GM23248 (cell line): ENCODE measurements at regions not wholly inside any gene's neighbourhood (a gene's known extent, or its start where the extent isn't known, plus 50 kb on each side); places are given as distances from the start of the nearest gene placed in this dataset.

ENCODE experiments used
- DNase-seq: peaks from one replicate; pipeline ENCODE4 v3.0.0-alpha.2; 2015
- H2AFZ ChIP-seq: fragments of 200-600 bp; sonication (generic); 2 replicates; pipeline ENCODE4 v1.6.1; 2016; ENCODE audit warnings: antibody characterized with exemption
- H3F3A ChIP-seq: fragments of 200-600 bp; sonication (generic); 2 replicates; pipeline ENCODE4 v1.6.1; 2016; ENCODE audit warnings: mild to moderate bottlenecking, antibody characterized with exemption, mixed run types; ENCODE audit not compliant: insufficient read depth
- H3K27ac ChIP-seq: fragments of 200-600 bp; sonication (generic); 2 replicates; pipeline ENCODE4 v1.5.1; 2016; ENCODE audit warnings: mild to moderate bottlenecking
- H3K27me3 ChIP-seq: fragments of 200-600 bp; sonication (generic); replicated peaks from 2 replicates; pipeline ENCODE4 v1.6.1; 2016; ENCODE audit warnings: mild to moderate bottlenecking; ENCODE audit not compliant: insufficient read depth
- H3K36me3 ChIP-seq: fragments of 200-600 bp; sonication (generic); 2 replicates; pipeline ENCODE4 v1.6.1; 2016; ENCODE audit warnings: low read depth, mild to moderate bottlenecking
- H3K4me1 ChIP-seq: fragments of 200-600 bp; sonication (generic); 2 replicates; pipeline ENCODE4 v1.6.1; 2016; ENCODE audit warnings: mild to moderate bottlenecking; ENCODE audit not compliant: insufficient read depth
- H3K4me2 ChIP-seq: fragments of 200-600 bp; sonication (generic); one replicate; pipeline ENCODE4 v1.6.1; 2016; ENCODE audit warnings: mild to moderate bottlenecking; ENCODE audit not compliant: unreplicated experiment
- H3K4me3 ChIP-seq: fragments of 200-600 bp; sonication (generic); 2 replicates; pipeline ENCODE4 v1.5.1; 2016; ENCODE audit warnings: mild to moderate bottlenecking
- H3K79me2 ChIP-seq: fragments of 200-600 bp; sonication (generic); 2 replicates; pipeline ENCODE4 v1.6.1; 2016; ENCODE audit warnings: mild to moderate bottlenecking; ENCODE audit not compliant: insufficient read depth
- H3K9ac ChIP-seq: fragments of 200-600 bp; sonication (generic); 2 replicates; pipeline ENCODE4 v1.6.1; 2016; ENCODE audit warnings: mild to moderate bottlenecking
- H3K9me2 ChIP-seq: fragments of 200-600 bp; sonication (generic); 2 replicates; pipeline ENCODE4 v1.6.1; 2016; ENCODE audit warnings: mixed run types, mild to moderate bottlenecking, moderate library complexity; ENCODE audit not compliant: insufficient read depth
- H3K9me3 ChIP-seq: fragments of 200-600 bp; sonication (generic); one replicate; pipeline ENCODE4 v1.6.1; 2017; ENCODE audit warnings: low read depth
- H4K20me1 ChIP-seq: fragments of 200-600 bp; sonication (generic); 2 replicates; pipeline ENCODE4 v1.6.0; 2016; ENCODE audit not compliant: insufficient read depth
- EZH2 ChIP-seq: fragments of 200-600 bp; sonication (generic); IDR thresholded peaks from 2 replicates; pipeline ENCODE4 v1.6.1; 2018; ENCODE audit warnings: antibody characterized with exemption, mild to moderate bottlenecking; ENCODE audit not compliant: insufficient read depth, poor library complexity, severe bottlenecking
- EZH2phosphoT487 ChIP-seq: fragments of 200-600 bp; sonication (generic); IDR thresholded peaks from 2 replicates; pipeline ENCODE4 v1.6.1; 2018; ENCODE audit warnings: antibody characterized with exemption, moderate library complexity, mild to moderate bottlenecking, low read depth; ENCODE audit not compliant: insufficient read depth
- WGBS, 2 experiments: methylation state at CpG; one replicate each; pipeline ENCODE4 v1.1.6; 2015 to 2017; ENCODE audit warnings: low lambda C conversion rate in 2 of 2, low coverage in 1 of 2; ENCODE audit errors: missing lambda C conversion rate in 2 of 2; 5-methylcytosine and 5-hydroxymethylcytosine counted together
- in situ Hi-C: fragments of 300-500 bp; cut with MboI; formaldehyde crosslinking; loops from 2 replicates; pipeline ENCODE4 v1.15.0; 2020

GRCh38 chrX:5774446-5774845 lies 454.2 kb downstream of the NLGN4X start:
- no peak overlapping the region for H3K27ac ChIP-seq
- H3K36me3 ChIP-seq, result no peaks in the 10 kb centered on the region
- H3K9ac ChIP-seq, result no peak overlapping the region
- H3K4me1 ChIP-seq, result no peaks in the 10 kb centered on the region
- no peak overlapping the region for H2AFZ ChIP-seq
- H4K20me1 ChIP-seq, result no peaks in the 10 kb centered on the region
- H3K9me2 ChIP-seq, result no peaks in the 10 kb centered on the region
- no peak for DNase-seq
- no peak overlapping the region for H3K4me3 ChIP-seq
- H3F3A ChIP-seq, result no peaks in the 10 kb centered on the region
- H3K27me3 ChIP-seq, result no peaks in the 10 kb centered on the region
- H3K9me3 ChIP-seq, result no peaks in the 10 kb centered on the region
- TF ChIP-seq EZH2 (no peak), EZH2phosphoT487 (no peak)
- H3K4me2 ChIP-seq, result no peak overlapping the region
- no peaks in the 10 kb centered on the region for H3K79me2 ChIP-seq
- in situ Hi-C loops, result no loop called here

GRCh38 chrX:5771441-5771840 lies 457.2 kb downstream of the NLGN4X start:
- TF ChIP-seq EZH2phosphoT487, result no peak
- no peak for TF ChIP-seq EZH2
- no peak overlapping the region for H3K27ac ChIP-seq
- H3K36me3 ChIP-seq, result no peaks in the 10 kb centered on the region
- DNase-seq, result no peak
- H3K79me2 ChIP-seq, result no peaks in the 10 kb centered on the region
- H2AFZ ChIP-seq, result no peak overlapping the region
- WGBS, 2 experiments, result 19 to 21% methylated on average over 3 of the region's 3 CpGs
- no peaks in the 10 kb centered on the region for H3K27me3 ChIP-seq
- H3K9me3 ChIP-seq, result no peaks in the 10 kb centered on the region
- no peak overlapping the region for H3K4me3 ChIP-seq
- no peak overlapping the region for H3K4me2 ChIP-seq
- in situ Hi-C loops, result no loop called here
- no peaks in the 10 kb centered on the region for H4K20me1 ChIP-seq
- no peak overlapping the region for H3K9ac ChIP-seq
- no peaks in the 10 kb centered on the region for H3F3A ChIP-seq
- no peaks in the 10 kb centered on the region for H3K4me1 ChIP-seq
- H3K9me2 ChIP-seq, result no peaks in the 10 kb centered on the region

- in situ Hi-C loops, result no loop called here
- Histone ChIP-seq H3K27ac (no peak overlapping the region), H3K9me3 (no peaks in the 10 kb centered on the region), H3K4me2 (no peak overlapping the region), H3K9ac (no peak overlapping the region), H3F3A (no peaks in the 10 kb centered on the region), H4K20me1 (no peaks in the 10 kb centered on the region), H3K4me3 (no peak overlapping the region), H3K79me2 (no peaks in the 10 kb centered on the region), H3K27me3 (no peaks in the 10 kb centered on the region), H3K9me2 (no peaks in the 10 kb centered on the region), H3K36me3 (no peaks in the 10 kb centered on the region), H2AFZ (no peak overlapping the region), H3K4me1 (no peaks in the 10 kb centered on the region)
- DNase-seq, result no peak
- 0 to 1% methylated on average over 3 to 4 of the region's 4 CpGs for WGBS, 2 experiments
- TF ChIP-seq EZH2phosphoT487 (no peak), EZH2 (no peak)
These were observed 472.1 kb downstream of the NLGN4X start for GRCh38 chrX:5756616-5757015.

- H3F3A ChIP-seq, result no peaks in the 10 kb centered on the region
- WGBS, 2 experiments, result 12 to 13% methylated on average over 4 of the region's 4 CpGs
- TF ChIP-seq EZH2phosphoT487, result no peak
- no peak for TF ChIP-seq EZH2
- no peaks in the 10 kb centered on the region for H3K36me3 ChIP-seq
- in situ Hi-C loops, result no loop called here
- H3K79me2 ChIP-seq, result no peaks in the 10 kb centered on the region
- H3K4me3 ChIP-seq, result no peak overlapping the region
- H3K9me2 ChIP-seq, result no peaks in the 10 kb centered on the region
- H3K4me1 ChIP-seq, result no peaks in the 10 kb centered on the region
- no peak overlapping the region for H3K27ac ChIP-seq
- H2AFZ ChIP-seq, result no peak overlapping the region
- H3K4me2 ChIP-seq, result no peak overlapping the region
- no peak for DNase-seq
- H4K20me1 ChIP-seq, result no peaks in the 10 kb centered on the region
- H3K9me3 ChIP-seq, result no peaks in the 10 kb centered on the region
- H3K27me3 ChIP-seq, result no peaks in the 10 kb centered on the region
- no peak overlapping the region for H3K9ac ChIP-seq
These were observed 475.4 kb downstream of the NLGN4X start for GRCh38 chrX:5753291-5753690.

- H3K4me1 ChIP-seq, result no peaks in the 10 kb centered on the region
- H4K20me1 ChIP-seq, result no peaks in the 10 kb centered on the region
- H3K9ac ChIP-seq, result no peak overlapping the region
- H3K4me2 ChIP-seq, result no peak overlapping the region
- no peaks in the 10 kb centered on the region for H3K9me2 ChIP-seq
- H3F3A ChIP-seq, result no peaks in the 10 kb centered on the region
- in situ Hi-C loops, result no loop called here
- no peak overlapping the region for H3K4me3 ChIP-seq
- no peaks in the 10 kb centered on the region for H3K79me2 ChIP-seq
- TF ChIP-seq EZH2phosphoT487 (no peak), EZH2 (no peak)
- H3K27me3 ChIP-seq, result no peaks in the 10 kb centered on the region
- H3K36me3 ChIP-seq, result no peaks in the 10 kb centered on the region
- no peak overlapping the region for H3K27ac ChIP-seq
- 15% methylated on average over 1 of the region's 1 CpG; no CpG with 5 or more reads in 1 of the 2 experiments for WGBS, 2 experiments
- H3K9me3 ChIP-seq, result no peaks in the 10 kb centered on the region
- DNase-seq, result no peak
- no peak overlapping the region for H2AFZ ChIP-seq
These were observed 475.8 kb downstream of the NLGN4X start for GRCh38 chrX:5752831-5753230.
